ENCODE measurements at regions not wholly inside any gene's neighbourhood (a gene's known extent, or its start where the extent isn't known, plus 50 kb on each side); places are given as distances from the start of the nearest gene placed in this dataset.

- Histone ChIP-seq H3K27me3 (ENCODE audit: insufficient read depth, low read length) (no peaks in the 10 kb centered on the region), H3K9me2 (ENCODE audit: insufficient read depth) (no peaks in the 10 kb centered on the region), H2AFZ (ENCODE audit: low read depth, low read length, poor library complexity, severe bottlenecking) (no peak overlapping the region), H4K20me1 (ENCODE audit: insufficient read depth) (no peaks in the 10 kb centered on the region), H3K36me3 (ENCODE audit: control insufficient read depth in 1 of 2, insufficient read depth in 2 of 2, low read length in 2 of 2) (no peaks in the 10 kb centered on the region), H3K4me3 (replicated peaks in 1 of 2; ENCODE audit: low read depth in 1 of 2, low read length in 2 of 2) (no peak overlapping the region), H3K79me2 (ENCODE audit: insufficient read depth, low read length) (no peaks in the 10 kb centered on the region), H3K27ac (ENCODE audit: low read depth, low read length) (no peak overlapping the region), H3K9me3 (ENCODE audit: control insufficient read depth in 1 of 2, insufficient read depth in 1 of 2, low read depth in 1 of 2, low read length in 2 of 2) (no peaks in the 10 kb centered on the region; a peak in 1 of 4 replicates), H3K4me2 (ENCODE audit: low read length) (no peak overlapping the region), H3K4me1 (ENCODE audit: control insufficient read depth in 1 of 2, insufficient read depth in 2 of 2, low read length in 2 of 2) (no peaks in the 10 kb centered on the region), H3K9ac (ENCODE audit: low read length) (no peak overlapping the region)
- ChIA-PET POLR2A (no interaction called here), CTCF (no interaction called here), RAD21 (ENCODE audit: low non-redundant PET in 1 of 2, low total read pairs in 2 of 2, uncharacterized antibody in 2 of 2, unreplicated experiment in 2 of 2) (no interaction called here)
- ATAC-seq (no peak), DNase-seq (ENCODE audit: low read depth, low spot score) (no peak)
- intact Hi-C loops (cut with micrococcal nuclease) = no loop called here
- BruUV-seq (replicated peaks) = no TSS peak
- TF ChIP-seq ZNF274 (IDR thresholded peaks at IDR 0.05; ENCODE audit: low read depth, low read length) (no peak), CEBPB (IDR thresholded peaks at IDR 0.05; ENCODE audit: low read depth) (no peak)
Observed at GRCh38 chr11:29781268-29781667, 235.6 kb downstream of the KCNA4 start.

DNA sequence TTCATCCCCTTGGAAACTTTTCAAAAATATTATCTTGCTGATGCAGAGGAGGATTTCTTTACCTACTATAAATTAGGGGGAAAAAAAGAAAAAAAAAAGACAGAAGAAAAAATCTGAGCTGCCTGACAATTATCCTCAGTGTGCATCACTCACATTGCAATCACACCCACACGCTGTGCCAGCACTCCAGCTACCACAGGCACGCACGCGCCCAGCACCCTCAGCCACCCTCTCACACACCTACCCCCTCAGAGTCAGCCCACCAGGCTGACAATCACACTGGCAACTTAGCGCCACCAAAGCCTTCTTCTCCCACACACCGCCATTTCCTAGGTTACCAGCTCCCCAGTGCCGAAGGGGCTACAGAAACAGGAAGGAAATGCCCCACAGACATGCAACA lies 236.1 kb downstream of the KCNA4 start:
- Histone ChIP-seq H4K20me1 (ENCODE audit: insufficient read depth) (no peaks in the 10 kb centered on the region), H3K4me1 (ENCODE audit: control insufficient read depth in 1 of 2, insufficient read depth in 2 of 2, low read length in 2 of 2) (no peaks in the 10 kb centered on the region), H3K9ac (ENCODE audit: low read length) (no peak overlapping the region), H3K9me3 (ENCODE audit: control insufficient read depth in 1 of 2, insufficient read depth in 1 of 2, low read depth in 1 of 2, low read length in 2 of 2) (no peaks in the 10 kb centered on the region; a peak in 1 of 4 replicates), H3K9me2 (ENCODE audit: insufficient read depth) (no peaks in the 10 kb centered on the region), H3K4me2 (ENCODE audit: low read length) (no peak overlapping the region), H3K27me3 (ENCODE audit: insufficient read depth, low read length) (no peaks in the 10 kb centered on the region), H3K36me3 (ENCODE audit: control insufficient read depth in 1 of 2, insufficient read depth in 2 of 2, low read length in 2 of 2) (no peaks in the 10 kb centered on the region), H3K27ac (ENCODE audit: low read depth, low read length) (no peak overlapping the region), H3K79me2 (ENCODE audit: insufficient read depth, low read length) (no peaks in the 10 kb centered on the region), H2AFZ (ENCODE audit: low read depth, low read length, poor library complexity, severe bottlenecking) (no peak overlapping the region), H3K4me3 (replicated peaks in 1 of 2; ENCODE audit: low read depth in 1 of 2, low read length in 2 of 2) (no peak overlapping the region)
- intact Hi-C loops (cut with micrococcal nuclease) = no loop called here
- RAD21 ChIA-PET (ENCODE audit: low non-redundant PET in 1 of 2, low total read pairs in 2 of 2, uncharacterized antibody in 2 of 2, unreplicated experiment in 2 of 2) = no interaction called here
- ATAC-seq (no peak), DNase-seq (ENCODE audit: low read depth, low spot score) (no peak)
- POLR2A ChIA-PET = no interaction called here
- BruUV-seq (replicated peaks) = no TSS peak
- CTCF ChIA-PET = no interaction called here
- no peak for TF ChIP-seq POLR2A (IDR thresholded peaks at IDR 0.05; ENCODE audit: borderline replicate concordance, extremely low read depth, insufficient read depth, insufficient read length)
- TF ChIP-seq POLR2AphosphoS5 (IDR thresholded peaks at IDR 0.05; ENCODE audit: low read depth, low read length) = no peak
- TF ChIP-seq ELF1 (IDR thresholded peaks at IDR 0.05; ENCODE audit: borderline replicate concordance, low read depth) = no peak
- TF ChIP-seq FOSL1 (IDR thresholded peaks at IDR 0.05; ENCODE audit: low read depth) = no peak
- no peak for TF ChIP-seq ZBTB33 (IDR thresholded peaks at IDR 0.05; ENCODE audit: extremely low read depth, insufficient replicate concordance, low read length)
- no peak for TF ChIP-seq REST (IDR thresholded peaks at IDR 0.05; ENCODE audit: low read depth)
- TF ChIP-seq CEBPB (IDR thresholded peaks at IDR 0.05; ENCODE audit: low read depth) = no peak
- no peak for TF ChIP-seq RAD21 (IDR thresholded peaks at IDR 0.05; ENCODE audit: low read depth)
- TF ChIP-seq, protein P1, sequence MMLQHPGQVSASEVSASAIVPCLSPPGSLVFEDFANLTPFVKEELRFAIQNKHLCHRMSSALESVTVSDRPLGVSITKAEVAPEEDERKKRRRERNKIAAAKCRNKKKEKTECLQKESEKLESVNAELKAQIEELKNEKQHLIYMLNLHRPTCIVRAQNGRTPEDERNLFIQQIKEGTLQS (IDR thresholded peaks at IDR 0.05) = no peak
